ENCODE measurements at regions not wholly inside any gene's neighbourhood (a gene's known extent, or its start where the extent isn't known, plus 50 kb on each side); places are given as distances from the start of the nearest gene placed in this dataset.

DNA sequence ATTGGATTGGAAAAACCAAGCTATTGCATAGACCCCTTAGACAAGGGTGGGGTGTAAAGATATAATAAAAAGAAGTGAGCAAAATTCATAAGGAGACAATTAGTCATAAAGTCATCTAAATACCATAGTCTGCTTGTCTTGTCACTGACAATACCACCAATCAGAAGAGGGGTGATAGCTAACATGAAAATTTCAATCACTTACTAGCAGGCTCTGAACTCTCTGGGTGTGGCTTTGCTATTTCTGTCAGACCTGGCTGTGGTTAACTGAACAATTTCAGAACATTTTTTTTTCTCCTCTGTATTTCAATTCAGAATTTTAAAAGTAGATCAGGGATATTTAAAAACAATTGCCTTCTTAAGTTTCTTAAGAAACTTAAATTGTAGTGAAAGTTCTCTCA lies 158.5 kb upstream of the PRMT6 start:
- no peak overlapping the region for H3K27ac ChIP-seq
- ATAC-seq (no peak), DNase-seq (no peak)
- H3K27me3 ChIP-seq: no peaks in the 10 kb centered on the region
- no peaks in the 10 kb centered on the region for H3K9me3 ChIP-seq
- in situ Hi-C loops (cut with MboI; ENCODE audit: low sequenced_read_pairs in 4 of 4): loop anchor here in 1 of 4 donors (10.0 kb wide), 1 partner anchor 57 kb away; no protein-coding TSS in a partner anchor
- no peaks in the 10 kb centered on the region for H3K36me3 ChIP-seq
- intact Hi-C loops (cut with DNase I; ENCODE audit: low total_unique reads): no loop called here
- TF ChIP-seq POLR2A (IDR thresholded peaks at IDR 0.05): no peak
- TF ChIP-seq, protein P1, sequence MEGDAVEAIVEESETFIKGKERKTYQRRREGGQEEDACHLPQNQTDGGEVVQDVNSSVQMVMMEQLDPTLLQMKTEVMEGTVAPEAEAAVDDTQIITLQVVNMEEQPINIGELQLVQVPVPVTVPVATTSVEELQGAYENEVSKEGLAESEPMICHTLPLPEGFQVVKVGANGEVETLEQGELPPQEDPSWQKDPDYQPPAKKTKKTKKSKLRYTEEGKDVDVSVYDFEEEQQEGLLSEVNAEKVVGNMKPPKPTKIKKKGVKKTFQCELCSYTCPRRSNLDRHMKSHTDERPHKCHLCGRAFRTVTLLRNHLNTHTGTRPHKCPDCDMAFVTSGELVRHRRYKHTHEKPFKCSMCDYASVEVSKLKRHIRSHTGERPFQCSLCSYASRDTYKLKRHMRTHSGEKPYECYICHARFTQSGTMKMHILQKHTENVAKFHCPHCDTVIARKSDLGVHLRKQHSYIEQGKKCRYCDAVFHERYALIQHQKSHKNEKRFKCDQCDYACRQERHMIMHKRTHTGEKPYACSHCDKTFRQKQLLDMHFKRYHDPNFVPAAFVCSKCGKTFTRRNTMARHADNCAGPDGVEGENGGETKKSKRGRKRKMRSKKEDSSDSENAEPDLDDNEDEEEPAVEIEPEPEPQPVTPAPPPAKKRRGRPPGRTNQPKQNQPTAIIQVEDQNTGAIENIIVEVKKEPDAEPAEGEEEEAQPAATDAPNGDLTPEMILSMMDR (IDR thresholded peaks at IDR 0.05 in 4 of 5, conservative IDR thresholded peaks at IDR 0.05 in 1 of 5): no peak
- no peaks in the 10 kb centered on the region for H3K4me1 ChIP-seq
- H3K4me3 ChIP-seq: no peak overlapping the region

DNA sequence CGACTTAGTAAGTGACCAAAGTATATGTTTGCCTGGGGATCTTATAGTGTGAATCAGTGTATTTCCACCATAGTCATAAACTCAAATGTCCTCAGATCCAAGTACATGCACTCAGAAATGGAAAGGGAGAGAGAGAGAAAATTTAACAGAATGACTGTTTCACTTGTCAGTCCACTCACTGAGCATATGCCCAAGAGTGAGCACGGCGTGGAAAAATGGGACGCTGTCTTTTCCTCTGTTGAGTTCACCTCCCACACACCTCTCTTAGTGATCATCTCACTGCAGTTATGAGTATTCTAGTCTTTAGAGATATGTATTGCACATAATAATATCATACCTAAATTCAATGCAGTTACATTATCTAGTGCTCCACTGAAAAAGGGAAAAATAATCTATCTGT lies 156.8 kb upstream of the PRMT6 start:
- ATAC-seq: no peak
- intact Hi-C loops (cut with DNase I; ENCODE audit: low total_unique reads) (no loop called here), in situ Hi-C loops (cut with MboI; ENCODE audit: low sequenced_read_pairs in 4 of 4) (loop anchor here in 1 of 4 donors (10.0 kb wide), 1 partner anchor 55 kb away; no protein-coding TSS in a partner anchor)
- no peak for TF ChIP-seq POLR2A (IDR thresholded peaks at IDR 0.05)
- TF ChIP-seq, protein P1 (IDR thresholded peaks at IDR 0.05 in 4 of 5, conservative IDR thresholded peaks at IDR 0.05 in 1 of 5): no peak
- DNase-seq: no peak
- no peaks in the 10 kb centered on the region for H3K9me3 ChIP-seq
- H3K27ac ChIP-seq: no peak overlapping the region
- H3K36me3 ChIP-seq: no peaks in the 10 kb centered on the region
- no peaks in the 10 kb centered on the region for H3K27me3 ChIP-seq
- H3K4me1 ChIP-seq: no peaks in the 10 kb centered on the region
- no peak overlapping the region for H3K4me3 ChIP-seq

DNA sequence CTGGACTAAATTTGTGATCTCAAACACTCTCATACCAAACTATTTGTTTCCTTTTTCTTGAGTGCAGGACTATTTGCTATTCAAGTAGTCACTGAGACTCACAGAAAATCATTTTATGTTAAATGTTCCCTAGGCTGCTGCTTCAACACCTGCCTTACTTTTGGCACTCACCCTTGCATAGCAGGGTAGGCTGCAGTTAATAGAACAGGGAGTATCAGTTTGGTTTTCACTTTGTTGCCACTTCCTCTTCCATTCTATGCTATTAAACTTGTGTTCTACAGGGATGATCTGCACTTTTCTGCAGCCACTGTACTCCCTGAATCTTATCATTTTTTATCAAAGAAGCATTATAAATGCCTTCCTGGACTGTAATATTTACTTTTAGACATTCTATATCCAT lies 148.7 kb upstream of the PRMT6 start:
- ATAC-seq: no peak
- Histone ChIP-seq H3K27ac (no peak overlapping the region), H3K9me3 (no peaks in the 10 kb centered on the region), H3K36me3 (no peaks in the 10 kb centered on the region), H3K4me3 (no peak overlapping the region), H3K27me3 (no peaks in the 10 kb centered on the region), H3K4me1 (no peaks in the 10 kb centered on the region)
- DNase-seq: no peak
- no peak for TF ChIP-seq POLR2A (IDR thresholded peaks at IDR 0.05)
- TF ChIP-seq, protein P1 (IDR thresholded peaks at IDR 0.05 in 4 of 5, conservative IDR thresholded peaks at IDR 0.05 in 1 of 5): no peak
- intact Hi-C loops (cut with DNase I; ENCODE audit: low total_unique reads): no loop called here
- in situ Hi-C loops (cut with MboI; ENCODE audit: low sequenced_read_pairs in 4 of 4): no loop called here

DNA sequence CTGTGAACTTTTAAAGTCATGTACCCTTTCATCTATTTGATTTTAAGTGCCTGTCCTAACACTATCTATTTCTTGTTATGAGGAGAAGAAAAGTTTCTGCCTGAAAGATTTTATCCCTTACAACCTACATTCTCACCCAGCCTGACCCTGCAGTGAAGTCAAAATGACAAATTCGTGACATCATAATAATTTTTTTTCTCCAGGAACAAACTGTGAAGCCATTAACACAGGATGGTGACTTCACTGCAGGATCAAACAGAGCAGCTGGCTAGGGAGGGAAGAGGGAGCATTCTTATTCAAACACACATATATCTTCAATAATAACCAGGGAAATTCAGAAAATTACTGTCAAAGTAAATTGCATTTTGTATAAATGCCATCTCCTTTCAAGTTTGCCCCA lies 147.8 kb upstream of the PRMT6 start:
- in situ Hi-C loops (cut with MboI; ENCODE audit: low sequenced_read_pairs in 4 of 4): no loop called here
- intact Hi-C loops (cut with DNase I; ENCODE audit: low total_unique reads): no loop called here
- no peak for DNase-seq
- H3K4me1 ChIP-seq: no peaks in the 10 kb centered on the region
- no peak for ATAC-seq
- H3K9me3 ChIP-seq: no peaks in the 10 kb centered on the region
- H3K4me3 ChIP-seq: no peak overlapping the region
- no peak overlapping the region for H3K27ac ChIP-seq
- TF ChIP-seq, protein P1 (IDR thresholded peaks at IDR 0.05 in 4 of 5, conservative IDR thresholded peaks at IDR 0.05 in 1 of 5): no peak
- no peak for TF ChIP-seq POLR2A (IDR thresholded peaks at IDR 0.05)
- no peaks in the 10 kb centered on the region for H3K36me3 ChIP-seq
- no peaks in the 10 kb centered on the region for H3K27me3 ChIP-seq

DNA sequence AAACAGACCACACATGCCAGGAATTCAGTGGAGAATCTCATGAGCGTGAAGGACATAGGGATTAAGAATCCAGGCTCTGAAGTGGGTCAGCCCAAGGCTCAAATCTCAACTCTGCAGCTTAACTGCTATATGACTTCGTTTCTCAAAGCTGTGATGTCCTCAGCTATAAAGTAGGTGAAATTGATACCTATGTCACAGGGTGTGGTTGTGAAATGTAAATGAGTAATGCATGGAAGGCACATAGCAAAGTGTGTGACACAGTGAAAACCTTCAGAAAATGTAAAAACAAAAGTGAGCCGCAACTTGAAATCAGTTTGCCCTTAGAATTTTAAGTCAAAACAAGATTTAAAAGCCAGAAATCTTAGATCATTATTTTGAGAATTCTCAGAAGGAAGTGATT lies 145.7 kb upstream of the PRMT6 start:
- no peak for ATAC-seq
- TF ChIP-seq, protein P1 (IDR thresholded peaks at IDR 0.05 in 4 of 5, conservative IDR thresholded peaks at IDR 0.05 in 1 of 5): no peak
- no peak for TF ChIP-seq POLR2A (IDR thresholded peaks at IDR 0.05)
- intact Hi-C loops (cut with DNase I; ENCODE audit: low total_unique reads): no loop called here
- in situ Hi-C loops (cut with MboI; ENCODE audit: low sequenced_read_pairs in 4 of 4): no loop called here
- no peaks in the 10 kb centered on the region for H3K4me1 ChIP-seq
- H3K27ac ChIP-seq: no peak overlapping the region
- no peaks in the 10 kb centered on the region for H3K27me3 ChIP-seq
- H3K9me3 ChIP-seq: no peaks in the 10 kb centered on the region
- DNase-seq: no peak
- H3K36me3 ChIP-seq: no peaks in the 10 kb centered on the region
- no peak overlapping the region for H3K4me3 ChIP-seq
